Calu3 (cell line): ENCODE measurements at regions not wholly inside any gene's neighbourhood (a gene's known extent, or its start where the extent isn't known, plus 50 kb on each side); places are given as distances from the start of the nearest gene placed in this dataset.
A peak's percentile ranks its signal among the peaks of the same experiment; 100 is the strongest.

Source experiments
- BruUV-seq: library from RNA; stranded (reverse); fragments of 400-500 nt; replicated peaks from 2 replicates; lab custom pipeline; 2021; lab: Mats Ljungman, UMichigan
- CTCF ChIA-PET: fragments of 300-600 bp; sonication (Branson Sonifier 250); formaldehyde crosslinking; loops from one replicate; lab custom pipeline; 2022; ENCODE audit warnings: antibody characterized with exemption; lab: Charles Lee
- DNase-seq: peaks from one replicate; pipeline ENCODE4 v3.0.0; 2022
- H3K27ac Mint-ChIP-seq: one replicate; pipeline ENCODE4 v1.8.0; 2022; ENCODE audit warnings: mixed read lengths; ENCODE audit not compliant: unreplicated experiment
- H3K27me3 Mint-ChIP-seq: one replicate; pipeline ENCODE4 v1.8.0; 2022; ENCODE audit warnings: mixed read lengths; ENCODE audit not compliant: unreplicated experiment
- H3K36me3 Mint-ChIP-seq: one replicate; pipeline ENCODE4 v1.8.0; 2022; ENCODE audit warnings: mild to moderate bottlenecking, moderate library complexity, mixed read lengths; ENCODE audit not compliant: insufficient read depth, unreplicated experiment
- H3K4me1 Mint-ChIP-seq: one replicate; pipeline ENCODE4 v1.8.0; 2022; ENCODE audit warnings: mild to moderate bottlenecking, low read depth, mixed read lengths; ENCODE audit not compliant: unreplicated experiment
- H3K4me3 Mint-ChIP-seq: one replicate; pipeline ENCODE4 v1.8.0; 2022; ENCODE audit warnings: mild to moderate bottlenecking, low read depth, moderate library complexity, mixed read lengths; ENCODE audit not compliant: unreplicated experiment
- H3K9me3 Mint-ChIP-seq: one replicate; pipeline ENCODE4 v1.8.0; 2022; ENCODE audit warnings: low read depth, mixed read lengths; ENCODE audit not compliant: unreplicated experiment
- CTCF ChIP-seq: fragments of 200-600 bp; IDR thresholded peaks from one replicate; pipeline ENCODE4 v1.8.0; 2022; ENCODE audit warnings: antibody characterized with exemption; ENCODE audit not compliant: unreplicated experiment
- intact Hi-C: fragments of 100-400 bp; cut with micrococcal nuclease; formaldehyde crosslinking; loops from one replicate; pipeline ENCODE4 v1.10.0; 2022; ENCODE audit not compliant: unreplicated experiment

GRCh38 chr15:60130398-60130797 lies 126.3 kb downstream of the FOXB1 start:
- Mint-ChIP-seq H3K4me1 (peaks cover 24% of the 10 kb centered on the region), H3K9me3 (no peaks in the 10 kb centered on the region), H3K4me3 (no peak overlapping the region), H3K27ac (no peak overlapping the region), H3K36me3 (peaks cover 12% of the 10 kb centered on the region), H3K27me3 (peaks cover 35% of the 10 kb centered on the region)
- DNase-seq, result no peak
- CTCF ChIA-PET, result no interaction called here
- no peak for TF ChIP-seq CTCF
- BruUV-seq, result no TSS peak
- intact Hi-C loops, result no loop called here

DNA sequence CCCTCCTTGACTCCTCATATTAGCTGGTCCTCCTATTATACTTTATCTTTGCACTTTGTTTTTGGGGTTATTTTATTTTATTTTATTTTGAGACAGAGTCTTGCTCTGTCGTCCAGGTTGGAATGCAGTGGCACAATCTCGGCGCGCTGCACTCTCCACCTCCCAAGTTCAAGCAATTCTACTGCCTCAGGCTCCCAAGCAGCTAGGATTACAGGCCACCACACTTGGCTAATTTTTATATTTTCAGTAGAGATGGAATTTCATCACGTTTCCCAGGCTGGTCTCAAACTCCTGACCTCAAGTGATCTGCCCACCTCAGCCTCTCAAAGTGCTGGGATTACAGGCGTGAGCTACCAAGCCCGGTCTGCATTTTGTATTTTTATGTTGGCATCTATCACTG lies 126.7 kb downstream of the FOXB1 start:
- no peak overlapping the region for H3K27ac Mint-ChIP-seq
- TF ChIP-seq CTCF, result no peak
- H3K4me1 Mint-ChIP-seq, result peaks cover 24% of the 10 kb centered on the region
- CTCF ChIA-PET, result no interaction called here
- intact Hi-C loops, result no loop called here
- H3K36me3 Mint-ChIP-seq, result peaks cover 12% of the 10 kb centered on the region
- no peak overlapping the region for H3K4me3 Mint-ChIP-seq
- BruUV-seq, result no TSS peak
- no peak for DNase-seq
- peaks cover 35% of the 10 kb centered on the region for H3K27me3 Mint-ChIP-seq
- H3K9me3 Mint-ChIP-seq, result no peaks in the 10 kb centered on the region

- BruUV-seq, result no TSS peak
- CTCF ChIA-PET, result interaction anchor here (0.6 to 1.3 kb wide), 5 partner anchors 45 to 1089 kb away, joined by 3 to 11 read pairs (median 4); no protein-coding TSS in a partner anchor
These were observed 130.5 kb downstream of the FOXB1 start for GRCh38 chr15:60134609-60135008.

GRCh38 chr15:60135961-60136360 lies 131.8 kb downstream of the FOXB1 start:
- H3K4me3 Mint-ChIP-seq, result no peak overlapping the region
- peaks cover 35% of the 10 kb centered on the region for H3K27me3 Mint-ChIP-seq
- no peak overlapping the region for H3K27ac Mint-ChIP-seq
- H3K36me3 Mint-ChIP-seq, result no peaks in the 10 kb centered on the region
- intact Hi-C loops, result no loop called here
- DNase-seq, result no peak
- no peaks in the 10 kb centered on the region for H3K4me1 Mint-ChIP-seq
- BruUV-seq, result no TSS peak
- H3K9me3 Mint-ChIP-seq, result no peaks in the 10 kb centered on the region
- TF ChIP-seq CTCF, result no peak
- CTCF ChIA-PET, result interaction anchor here (0.6 kb wide), 1 partner anchor 14 kb away, joined by 3 read pairs; no protein-coding TSS in a partner anchor

More at GRCh38 chr15:60134609-60135008, 130.5 kb downstream of the FOXB1 start:
- no peaks in the 10 kb centered on the region for H3K9me3 Mint-ChIP-seq
- no peak overlapping the region for H3K27ac Mint-ChIP-seq
- peak; percentile 58 for TF ChIP-seq CTCF
- H3K36me3 Mint-ChIP-seq, result no peaks in the 10 kb centered on the region
- no peak overlapping the region for H3K4me3 Mint-ChIP-seq
- intact Hi-C loops, result no loop called here
- peak; percentile 55 for DNase-seq
- H3K27me3 Mint-ChIP-seq, result peaks cover 35% of the 10 kb centered on the region
- no peaks in the 10 kb centered on the region for H3K4me1 Mint-ChIP-seq
